HT-29 (cell line): ENCODE measurements at regions not wholly inside any gene's neighbourhood (a gene's known extent, or its start where the extent isn't known, plus 50 kb on each side); places are given as distances from the start of the nearest gene placed in this dataset.
"Not testable (repeated sequence)": the region's sequence is repeated elsewhere in the genome, so short reads cannot be mapped to it uniquely, and the experiment has no call there.

Source experiments
- DNase-seq: peaks from one replicate; pipeline ENCODE4 v3.0.0-alpha.2; 2015; ENCODE audit warnings: low spot score

DNA sequence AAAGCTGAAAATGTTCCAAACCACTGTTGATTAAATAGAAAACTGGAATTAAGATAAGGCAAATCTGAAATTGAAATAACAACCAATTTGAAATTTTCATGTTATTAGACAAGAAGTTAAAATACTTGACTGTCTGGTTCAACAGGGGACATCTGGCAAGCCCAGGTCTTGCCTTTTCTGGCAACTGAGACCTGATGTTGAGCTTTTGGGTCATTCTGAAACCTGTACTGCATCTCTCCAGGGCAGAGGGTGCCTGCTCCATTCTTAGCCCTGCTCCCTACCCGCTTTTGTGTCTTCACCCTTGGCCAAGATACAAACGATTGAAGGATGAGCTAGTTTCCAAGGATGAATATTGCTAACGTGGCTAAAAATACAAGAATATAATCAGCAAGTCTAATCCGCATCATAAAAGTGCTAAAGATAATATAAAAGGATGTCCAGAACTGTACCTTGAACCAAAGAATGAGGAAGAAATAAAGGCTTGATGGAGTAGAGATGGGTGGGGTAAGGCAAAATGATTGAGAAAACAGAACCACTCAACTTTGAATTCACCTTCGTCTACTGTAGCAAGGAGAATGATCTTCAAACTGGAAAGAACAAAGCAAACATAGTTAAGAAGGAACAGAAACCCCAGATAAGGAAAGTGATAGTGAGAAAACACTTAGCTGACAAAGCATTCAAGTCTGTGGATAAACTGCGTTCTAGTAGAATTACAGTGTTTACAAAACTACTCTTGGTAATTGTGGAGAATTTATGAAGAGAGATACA, 109.8 kb upstream of the MAN1A1 start:
- no peak for DNase-seq

DNA sequence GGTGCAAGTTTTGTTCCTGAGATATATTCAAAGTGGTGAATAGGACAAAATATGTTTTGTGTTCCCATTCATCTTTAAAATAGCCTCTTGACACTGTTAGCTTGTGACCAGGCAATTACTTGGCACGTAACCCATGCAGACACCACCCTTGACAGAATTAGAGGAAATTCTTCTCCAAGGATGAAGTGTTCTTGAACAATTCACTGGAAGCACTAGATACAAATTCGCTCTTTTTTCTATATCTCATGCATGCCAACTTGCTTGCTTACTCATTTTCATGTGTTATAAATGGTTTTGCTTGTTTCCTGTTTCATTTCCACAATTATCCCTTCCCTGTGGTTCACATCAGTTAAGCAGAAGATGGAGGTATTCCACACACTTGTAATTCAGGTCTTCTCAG, 105.2 kb upstream of the MAN1A1 start:
- DNase-seq, result no peak

DNA sequence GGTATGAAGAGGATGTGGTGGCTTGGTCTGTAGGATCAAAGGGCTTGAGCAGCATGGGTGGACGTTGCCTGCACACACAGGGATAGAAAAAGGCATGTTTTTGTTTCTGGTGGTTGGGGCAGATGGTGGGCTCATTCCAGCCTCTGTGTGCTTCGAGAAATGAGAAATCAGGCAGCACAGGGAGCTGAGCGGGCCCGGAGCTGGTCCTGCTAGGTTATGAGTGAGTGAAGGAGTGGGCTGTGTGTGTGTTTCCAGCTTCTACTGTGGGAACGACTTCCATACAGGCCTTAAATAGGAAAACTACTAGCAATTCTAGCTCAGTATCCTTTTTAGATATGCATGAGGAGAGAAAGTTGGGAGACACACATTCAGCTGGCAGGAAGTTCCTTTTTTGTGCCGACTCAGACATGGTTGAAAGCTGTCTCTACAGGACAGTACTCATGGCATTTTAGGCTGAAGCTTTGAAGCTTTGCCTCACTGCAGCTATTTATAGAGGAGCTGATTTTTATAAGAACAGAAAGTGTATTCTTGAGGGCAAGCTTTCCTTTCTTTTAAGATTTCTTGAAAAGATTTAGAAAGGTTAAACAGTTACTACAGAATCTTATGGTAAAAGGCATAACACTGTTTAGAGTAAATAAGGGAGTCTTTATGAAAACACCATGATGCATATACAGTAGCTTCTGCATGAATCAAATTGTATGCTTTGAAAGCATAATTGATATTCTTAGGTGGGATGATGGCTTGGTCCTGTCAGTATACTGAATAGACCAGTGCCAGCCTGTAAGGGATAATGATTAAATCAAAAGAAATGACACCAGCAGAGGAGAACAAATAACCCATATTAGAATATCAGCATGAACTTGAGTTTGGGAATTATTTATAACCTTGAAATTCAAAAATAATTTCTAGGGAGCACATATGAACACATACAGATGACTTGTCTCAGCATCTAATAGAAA, 104.0 kb upstream of the MAN1A1 start:
- no peak for DNase-seq

DNA sequence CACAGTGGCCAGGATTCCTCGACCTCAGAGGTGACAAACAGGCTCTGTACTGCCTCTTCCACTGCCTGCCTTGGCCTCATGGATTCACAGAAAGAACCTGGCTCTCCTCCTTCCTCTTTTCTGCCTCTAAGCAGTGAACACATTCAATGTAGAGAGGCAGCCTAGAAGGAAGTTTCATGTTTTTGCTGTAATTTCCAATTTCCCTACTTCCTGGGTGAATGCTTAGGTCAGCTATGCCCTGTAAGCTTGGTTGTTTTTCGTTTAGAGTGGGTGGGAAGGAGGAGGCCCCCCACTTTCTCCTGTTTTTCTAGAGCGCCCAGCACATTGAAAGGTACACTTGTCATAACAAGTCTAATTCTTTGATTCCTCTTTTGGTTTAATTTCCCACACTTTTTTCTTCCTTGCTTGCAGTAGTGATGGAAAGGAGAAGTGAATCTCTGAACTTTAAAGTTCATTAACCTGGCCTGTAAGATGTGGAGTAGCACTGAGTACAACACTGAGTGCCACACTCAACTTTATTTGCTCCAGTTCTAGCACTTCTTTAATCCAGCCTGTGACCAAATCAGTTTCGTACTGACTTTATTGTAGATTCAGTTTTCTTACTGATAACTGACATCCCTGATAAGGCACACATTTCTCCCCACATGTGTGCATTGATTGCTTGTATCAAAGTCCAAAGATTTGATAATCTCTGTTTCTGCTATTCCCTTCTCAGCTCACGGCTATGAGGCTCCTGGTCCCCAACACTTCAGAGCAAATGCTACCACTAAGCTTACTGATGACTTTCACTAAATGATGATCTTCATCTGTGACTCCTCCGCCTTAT, 100.0 kb upstream of the MAN1A1 start:
- no peak for DNase-seq

DNA sequence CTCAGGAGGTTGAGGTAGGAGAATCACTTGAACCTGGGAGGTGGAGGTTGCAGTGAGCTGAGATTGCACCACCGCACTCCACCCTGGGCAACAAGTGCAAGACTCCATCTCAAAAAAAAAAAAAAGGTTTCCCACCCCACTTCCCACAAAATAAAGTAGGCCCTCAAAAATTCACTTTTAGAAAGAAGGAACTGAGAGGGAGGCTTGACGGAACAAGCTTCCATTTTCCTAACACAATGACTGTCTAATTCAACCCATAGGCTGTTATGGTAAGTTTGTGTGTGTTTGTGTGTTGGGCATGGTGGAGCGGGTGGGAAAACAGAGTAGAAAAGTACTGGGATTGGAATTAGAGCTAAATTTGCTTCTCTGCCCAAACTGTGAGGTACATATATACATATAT, 98.4 kb upstream of the MAN1A1 start:
- no peak for DNase-seq

DNA sequence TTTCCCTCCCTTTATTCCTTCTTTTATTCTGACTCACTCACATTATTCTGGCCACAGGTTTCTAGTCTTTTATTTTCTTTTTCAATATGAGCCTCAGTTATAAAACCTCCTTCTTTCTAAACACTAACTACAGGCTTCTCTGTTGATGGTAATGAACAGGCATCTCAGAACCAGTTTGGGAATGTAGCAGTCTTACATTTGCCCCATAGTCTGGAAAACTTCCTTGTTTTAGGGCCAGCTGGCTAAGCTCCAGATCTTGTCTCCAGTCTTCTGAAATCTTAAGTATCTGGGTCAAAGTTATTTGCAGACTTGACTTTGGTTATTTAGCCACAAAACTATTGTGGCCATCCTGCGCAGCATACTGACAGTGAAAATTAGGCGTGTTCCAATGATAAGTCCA, 97.0 kb upstream of the MAN1A1 start:
- DNase-seq, result peak; percentile 52

DNA sequence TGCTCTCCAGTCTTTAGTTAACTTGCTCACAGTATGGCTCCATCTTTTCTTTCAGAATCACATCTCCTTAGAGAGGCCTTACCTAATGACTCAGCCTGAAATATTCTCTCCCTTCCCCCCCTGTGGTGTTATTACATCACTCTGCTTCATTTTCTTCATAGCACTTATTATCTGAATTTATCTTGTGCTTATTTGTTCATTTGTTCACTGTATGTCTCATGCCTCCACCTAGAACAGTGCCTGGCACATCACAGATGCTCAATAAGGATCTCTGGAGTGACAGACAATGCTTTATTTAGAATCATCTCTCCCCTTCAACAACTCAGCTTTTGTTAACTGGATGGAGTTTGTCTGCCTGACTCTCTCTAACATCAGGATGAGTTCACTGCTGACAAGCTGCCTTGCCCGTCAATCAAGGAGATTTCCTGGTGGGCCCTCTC, 96.6 kb upstream of the MAN1A1 start:
- peak; percentile 15 for DNase-seq

DNA sequence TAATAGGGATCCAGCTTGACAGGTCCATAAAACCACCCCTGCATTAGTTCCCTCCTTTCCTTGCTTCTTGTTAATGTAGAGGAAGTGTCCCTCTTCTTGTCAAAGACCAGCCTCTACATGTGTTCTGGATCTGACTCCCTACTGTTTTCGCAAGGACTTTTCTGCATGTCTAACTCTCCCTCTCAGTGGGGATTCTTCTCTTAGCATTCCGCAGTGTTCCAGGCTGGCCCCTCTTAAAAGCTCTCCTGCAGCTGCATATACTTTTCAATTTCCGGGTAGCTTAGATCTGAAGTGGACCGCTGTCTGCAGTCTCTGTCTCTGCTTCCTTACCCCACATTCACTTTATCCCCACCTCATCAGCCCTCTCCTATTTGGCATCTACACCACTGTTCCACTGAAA, 96.1 kb upstream of the MAN1A1 start:
- no peak for DNase-seq

DNA sequence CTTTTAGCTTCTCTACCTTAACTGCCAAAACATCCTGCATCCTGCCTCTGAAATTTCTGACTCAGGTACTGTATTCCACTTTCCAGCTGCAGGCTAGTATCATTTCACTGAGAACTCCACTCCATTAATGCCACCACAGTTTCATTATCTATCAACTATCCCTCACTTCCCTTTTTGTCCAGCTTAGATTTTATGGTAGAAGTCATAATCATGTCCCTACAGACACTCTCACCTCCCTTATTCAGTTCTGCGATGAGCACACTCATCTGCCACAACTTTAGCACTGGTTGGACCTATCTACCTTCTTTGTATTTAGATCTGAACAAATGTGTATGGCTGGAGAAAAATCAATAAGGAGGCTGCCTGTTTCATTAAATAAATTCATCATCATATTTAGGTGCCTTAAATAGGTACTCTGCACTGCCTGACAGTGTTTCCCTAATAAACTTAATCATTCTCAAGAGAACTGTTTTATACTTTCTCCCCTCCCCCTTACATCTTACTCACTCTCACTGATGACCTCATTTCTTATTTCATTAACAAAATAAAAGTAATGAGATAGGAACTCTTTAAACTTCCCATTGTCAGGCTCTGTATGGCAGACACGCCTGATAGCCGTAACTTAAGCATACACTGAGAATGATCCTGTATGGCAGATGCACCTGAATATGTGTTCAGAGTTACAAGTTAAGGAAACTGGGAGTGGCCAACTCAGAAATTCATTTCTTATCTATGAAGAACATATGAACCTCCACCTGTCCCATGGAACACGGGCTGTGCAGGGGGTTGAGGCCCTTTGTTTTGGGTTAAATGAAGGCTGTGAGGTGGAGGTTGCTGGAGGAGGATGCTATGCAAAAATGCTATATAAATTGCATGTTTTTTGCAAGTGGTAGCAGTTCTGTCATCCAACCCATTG, 95.3 kb upstream of the MAN1A1 start:
- no peak for DNase-seq

DNA sequence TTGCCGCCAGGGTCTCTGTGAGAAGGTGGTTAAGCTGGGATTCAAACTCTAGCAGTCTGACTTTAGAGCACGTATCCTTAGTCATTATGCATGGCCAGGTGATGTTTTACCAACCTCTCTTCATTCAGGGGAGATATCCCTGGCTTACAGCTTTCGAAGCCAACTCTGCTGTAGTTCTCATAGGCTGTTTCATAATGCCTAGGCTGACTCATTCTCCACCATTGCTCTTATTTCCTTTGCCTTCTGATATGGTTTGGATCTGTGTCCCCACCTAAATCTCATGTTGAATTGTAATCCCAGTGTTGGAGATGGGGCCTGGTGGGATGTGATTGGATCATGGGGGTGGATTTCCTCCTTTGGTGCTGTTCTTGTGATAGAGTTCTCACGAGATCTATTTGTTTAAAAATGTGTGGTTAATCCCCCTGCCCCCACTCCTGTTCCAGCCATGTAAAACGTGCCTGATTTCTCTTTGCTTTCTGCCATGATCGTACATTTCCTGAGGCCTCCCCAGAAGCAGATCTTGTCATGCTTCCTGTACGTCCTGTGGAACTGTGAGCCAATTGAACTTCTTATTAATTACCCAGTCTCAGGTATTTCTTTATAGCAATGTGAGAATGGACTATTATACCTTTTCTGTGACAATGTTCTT, 94.6 kb upstream of the MAN1A1 start:
- DNase-seq, result no peak

DNA sequence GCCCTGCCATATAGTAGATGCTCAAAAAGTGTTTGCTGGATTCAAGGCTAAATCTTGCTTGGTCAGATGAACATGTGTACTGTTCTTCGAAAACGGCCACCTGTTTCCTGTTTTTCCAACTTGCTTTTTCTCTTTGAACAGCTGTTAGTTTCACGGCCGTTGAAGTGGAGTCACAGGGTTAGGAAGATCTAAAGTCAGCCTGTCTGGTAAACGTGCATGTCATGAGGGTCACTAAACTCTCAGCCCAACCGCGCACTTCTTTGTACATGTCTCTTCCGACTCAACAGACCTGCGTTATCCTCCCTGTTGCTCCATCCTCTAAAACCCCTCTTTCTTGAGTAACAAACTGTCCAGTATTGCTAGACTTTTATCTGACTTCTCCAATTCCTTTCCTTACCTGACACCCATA, 93.2 kb upstream of the MAN1A1 start:
- no peak for DNase-seq

DNA sequence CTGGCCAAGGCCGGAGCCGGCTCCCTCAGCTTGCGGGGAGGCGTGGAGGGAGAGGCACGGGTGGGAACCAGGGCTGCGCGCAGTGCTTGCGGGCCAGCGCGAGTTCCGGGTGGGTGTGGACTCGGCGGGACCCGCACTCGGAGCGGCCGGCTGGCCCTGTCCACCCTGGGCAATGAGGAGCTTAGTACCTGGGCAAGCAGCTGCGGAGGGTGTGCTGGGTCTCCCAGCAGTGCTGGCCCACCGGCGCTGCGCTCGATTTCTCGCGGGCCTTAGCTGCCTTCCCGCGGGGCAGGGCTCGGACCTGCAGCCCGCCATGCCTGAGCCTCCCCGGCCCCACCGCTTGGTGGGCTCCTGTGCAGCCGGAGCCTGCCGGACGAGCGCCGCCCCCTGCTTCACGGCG, 91.4 kb upstream of the MAN1A1 start:
- no peak for DNase-seq

DNA sequence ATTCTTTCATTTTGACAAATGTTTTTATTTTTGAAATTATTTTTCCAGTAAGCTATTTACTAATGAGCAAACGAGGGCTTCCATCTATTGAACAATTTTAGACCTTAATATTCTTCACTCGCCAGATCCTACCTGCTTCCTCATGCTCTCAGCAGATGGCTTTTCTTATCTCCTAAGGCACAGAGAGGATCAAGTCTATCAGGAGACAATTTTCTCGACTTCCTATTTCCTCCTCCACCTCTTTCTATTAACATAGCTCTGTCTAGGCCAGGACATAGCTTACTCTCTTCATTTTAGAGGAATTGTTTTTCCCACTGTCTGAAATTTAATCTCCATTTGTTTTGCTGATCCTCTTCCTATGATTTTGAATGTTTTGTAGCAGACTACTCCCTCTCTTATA, 87.0 kb upstream of the MAN1A1 start:
- no peak for DNase-seq

DNA sequence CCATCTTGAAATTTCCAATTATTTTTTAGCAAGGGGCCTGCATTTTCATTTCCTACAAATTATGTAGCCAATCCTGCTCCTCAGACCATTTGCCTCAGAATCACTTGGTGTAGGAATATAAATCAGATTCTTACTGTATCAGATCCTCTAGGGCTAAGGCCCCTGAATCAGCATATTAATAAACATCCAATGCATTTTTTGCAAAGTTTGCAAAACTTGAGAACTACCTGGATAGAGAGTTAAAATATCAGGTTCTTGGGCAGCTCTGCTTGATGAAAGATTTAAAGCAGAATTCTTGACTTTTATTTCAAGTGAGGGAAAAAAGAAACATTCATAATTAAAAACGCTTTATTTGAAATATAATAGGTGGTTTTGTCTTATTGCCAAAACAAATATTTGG, 82.2 kb upstream of the MAN1A1 start:
- DNase-seq, result no peak

DNA sequence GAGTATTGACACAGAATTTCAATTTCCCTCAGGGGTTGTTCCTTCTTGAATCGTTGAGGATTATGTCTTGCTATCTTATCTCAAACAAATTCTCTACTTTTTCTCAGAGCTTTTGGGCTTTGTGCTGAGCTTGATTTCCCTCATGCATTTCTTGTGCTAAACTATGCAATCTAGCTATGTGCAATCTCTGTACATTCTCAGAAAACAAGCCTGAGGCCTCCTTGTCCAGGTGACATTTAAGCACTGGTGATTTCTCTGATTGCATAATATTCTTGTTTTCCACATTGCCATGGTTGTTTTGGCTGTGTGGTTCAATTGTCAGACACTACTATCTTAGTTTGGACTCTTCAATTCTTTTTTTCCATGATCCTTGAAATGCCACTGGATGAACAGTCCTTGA, 81.2 kb upstream of the MAN1A1 start:
- no peak for DNase-seq

DNA sequence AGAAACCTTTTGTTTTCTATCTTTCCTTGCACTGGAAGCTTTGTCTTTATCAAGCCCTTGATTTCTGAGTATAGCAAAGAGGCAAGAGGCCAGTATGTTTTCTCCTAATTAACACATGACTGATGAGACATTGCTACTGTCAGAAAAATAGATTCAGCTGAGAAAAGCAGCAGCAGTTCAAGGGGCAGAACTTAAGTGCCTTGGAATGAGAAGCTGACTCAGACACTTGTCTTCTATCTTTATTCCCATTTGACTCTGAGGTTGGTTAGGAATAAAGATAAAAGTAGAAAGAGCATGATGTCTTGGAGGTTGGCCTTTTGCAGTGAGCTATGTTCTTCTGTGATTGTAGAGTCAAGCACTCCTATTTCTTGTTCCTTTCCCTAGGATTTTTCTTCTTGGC, 79.1 kb upstream of the MAN1A1 start:
- DNase-seq, result no peak

DNA sequence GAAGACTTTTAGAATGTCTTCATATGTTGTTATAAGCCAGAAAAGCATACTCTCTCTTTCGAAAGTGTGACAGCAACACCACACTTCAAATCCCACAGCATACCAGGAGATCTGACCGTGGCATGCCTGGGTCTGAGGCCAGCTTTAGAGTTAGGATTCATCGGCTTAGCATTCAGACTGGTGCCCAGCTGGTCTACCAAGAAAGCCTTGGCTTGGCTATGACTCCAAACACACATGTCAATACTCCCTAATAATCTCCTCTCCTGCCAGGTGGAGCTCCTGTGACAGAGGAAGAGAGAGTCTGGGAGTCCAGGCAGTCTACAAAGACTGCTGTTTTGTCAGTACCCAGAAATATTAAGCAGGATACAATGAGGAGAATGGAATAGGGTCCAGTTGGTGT, 77.1 kb upstream of the MAN1A1 start:
- no peak for DNase-seq

DNA sequence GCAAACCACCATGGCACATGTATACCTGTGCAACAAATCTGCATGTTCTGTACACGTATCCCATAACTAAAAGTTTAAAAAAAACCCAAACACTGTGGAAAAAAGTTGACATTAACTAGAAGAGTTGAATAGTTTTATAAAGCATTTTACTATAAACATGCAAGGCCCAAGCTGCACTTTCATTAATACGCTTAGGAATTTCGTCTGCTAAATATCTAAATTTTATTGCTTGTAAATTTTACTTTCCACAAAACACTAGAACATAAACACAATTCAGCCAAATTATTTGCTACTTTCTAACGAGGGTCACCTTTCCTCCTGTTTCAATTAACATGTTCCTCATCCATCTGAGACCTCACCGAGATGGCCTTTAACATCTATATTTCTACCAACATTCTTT, 74.4 kb upstream of the MAN1A1 start:
- no peak for DNase-seq

DNA sequence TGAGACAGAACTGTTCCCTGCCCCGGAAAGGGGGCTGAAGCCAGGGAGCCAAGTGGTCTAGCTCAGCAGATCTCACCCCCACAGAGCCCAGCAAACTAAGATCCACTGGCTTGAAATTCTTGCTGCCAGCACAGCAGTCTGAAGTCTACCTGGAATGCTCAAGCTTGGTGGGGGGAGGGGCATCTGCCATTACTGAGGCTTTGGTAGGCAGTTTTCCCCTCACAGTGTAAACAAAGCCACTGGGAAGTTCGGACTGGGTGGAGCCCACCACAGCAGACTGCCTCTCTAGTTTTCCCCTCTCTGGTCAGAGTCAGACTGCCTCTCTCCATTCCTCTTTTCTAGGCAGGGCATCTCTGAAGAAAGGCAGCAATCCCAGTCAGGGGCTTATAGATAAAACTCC, 68.5 kb upstream of the MAN1A1 start:
- DNase-seq, result not testable (repeated sequence)

DNA sequence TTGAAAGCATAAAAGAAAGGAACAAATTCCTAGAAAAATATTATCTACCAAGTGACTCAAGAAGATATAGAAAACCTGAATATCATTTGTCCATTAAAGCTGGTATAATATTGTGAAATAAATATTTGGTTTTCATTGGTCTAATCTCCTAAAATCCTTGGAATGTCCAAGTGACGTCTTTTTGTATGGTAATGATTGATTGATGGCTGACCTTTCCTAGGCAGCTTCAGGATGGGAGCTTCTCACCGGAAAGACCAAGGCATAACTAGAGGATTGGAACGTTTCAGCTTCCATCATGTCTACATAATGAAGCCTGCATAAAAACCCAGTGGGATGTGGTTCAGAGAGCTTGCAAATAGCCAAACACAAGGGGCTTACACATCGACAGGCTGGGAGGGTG, 57.6 kb upstream of the MAN1A1 start:
- no peak for DNase-seq
